ENCODE measurements at regions not wholly inside any gene's neighbourhood (a gene's known extent, or its start where the extent isn't known, plus 50 kb on each side); places are given as distances from the start of the nearest gene placed in this dataset.

GRCh38 chr20:48080583-48080982 is 295.3 kb upstream of the SULF2 start:
- TF ChIP-seq POLR2AphosphoS5 (IDR thresholded peaks at IDR 0.05; ENCODE audit: low read depth, low read length): no peak
- TF ChIP-seq TAF1 (IDR thresholded peaks at IDR 0.05; ENCODE audit: borderline replicate concordance, low read depth, low read length): no peak
